ENCODE measurements at regions not wholly inside any gene's neighbourhood (a gene's known extent, or its start where the extent isn't known, plus 50 kb on each side); places are given as distances from the start of the nearest gene placed in this dataset.

DNA sequence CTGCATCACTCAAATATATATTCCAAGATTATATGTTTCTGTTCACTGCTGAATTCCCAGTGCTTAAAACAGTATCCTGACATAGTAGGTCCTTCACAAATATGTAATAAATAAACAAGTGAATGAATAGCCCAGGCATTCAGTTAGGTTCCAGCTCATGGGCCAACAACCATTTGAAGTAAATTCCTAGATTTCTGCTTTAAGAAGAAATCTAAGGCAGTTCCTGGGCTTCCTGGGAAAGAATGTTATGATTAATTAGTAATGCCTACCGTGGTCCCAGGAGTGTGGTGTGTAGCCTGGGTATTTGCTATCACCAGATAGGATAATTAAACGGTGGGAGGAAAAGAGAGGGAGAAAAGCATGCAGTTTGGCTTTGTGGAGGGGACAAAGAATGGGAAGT is 576.8 kb downstream of the SOX6 start:
- no peak for DNase-seq

DNA sequence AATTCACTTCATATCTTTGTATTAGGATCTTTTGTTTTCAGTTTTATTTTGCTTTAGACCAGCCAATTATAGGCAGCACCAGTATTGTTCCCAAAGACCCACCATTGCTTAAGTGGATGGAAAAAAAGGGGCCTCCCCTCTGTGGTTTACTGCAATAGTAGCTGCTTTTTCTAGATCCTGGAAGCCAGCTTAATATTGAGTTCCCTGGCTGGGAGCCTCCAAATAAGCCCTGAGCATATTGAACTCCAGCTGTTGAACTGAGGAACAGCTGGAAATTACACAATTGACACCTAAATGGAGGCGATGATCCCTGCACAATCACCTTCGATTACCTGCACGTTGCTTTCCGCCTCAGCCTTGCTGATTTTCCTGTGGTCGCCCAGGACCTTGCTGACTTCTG is 576.0 kb downstream of the SOX6 start:
- no peak for DNase-seq

DNA sequence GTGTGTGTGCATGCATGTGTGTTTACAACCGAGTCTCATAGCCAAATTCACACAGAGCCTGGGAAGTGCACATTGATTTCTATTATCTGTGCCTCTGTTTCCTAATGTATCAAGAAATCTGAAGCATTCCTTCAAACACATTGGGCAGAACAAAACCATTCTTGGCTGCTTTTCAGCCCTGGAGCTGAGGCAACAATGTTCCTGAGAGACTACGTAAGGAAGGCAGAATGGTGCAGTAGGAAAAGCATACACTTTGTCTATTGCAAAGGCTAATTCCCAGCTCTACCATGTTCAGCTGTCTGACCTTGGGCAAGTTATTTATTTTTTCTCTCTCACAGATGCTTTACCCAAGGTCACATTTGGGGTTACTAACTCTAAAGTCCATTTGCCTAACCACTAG is 575.5 kb downstream of the SOX6 start:
- DNase-seq = no peak

DNA sequence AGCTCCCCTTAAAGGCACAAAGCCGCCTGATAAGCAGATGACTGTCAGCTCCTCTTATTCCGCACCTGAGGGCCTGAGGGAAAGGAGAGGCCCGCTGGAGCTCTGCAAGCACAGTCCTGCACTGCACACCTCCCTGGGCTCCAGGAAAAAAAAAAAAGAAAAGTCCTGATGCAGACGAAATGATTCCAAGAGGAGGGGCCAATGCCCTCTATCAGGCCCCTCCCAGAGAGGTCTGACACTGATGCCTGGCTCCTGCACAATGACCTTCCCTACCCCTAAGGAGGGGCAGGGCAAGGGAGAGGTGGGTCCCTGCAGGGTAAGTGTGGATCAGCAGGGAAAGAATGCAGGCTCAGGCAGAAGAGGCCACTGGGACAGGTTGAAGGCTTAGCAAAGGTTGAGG is 572.7 kb downstream of the SOX6 start:
- DNase-seq = no peak

DNA sequence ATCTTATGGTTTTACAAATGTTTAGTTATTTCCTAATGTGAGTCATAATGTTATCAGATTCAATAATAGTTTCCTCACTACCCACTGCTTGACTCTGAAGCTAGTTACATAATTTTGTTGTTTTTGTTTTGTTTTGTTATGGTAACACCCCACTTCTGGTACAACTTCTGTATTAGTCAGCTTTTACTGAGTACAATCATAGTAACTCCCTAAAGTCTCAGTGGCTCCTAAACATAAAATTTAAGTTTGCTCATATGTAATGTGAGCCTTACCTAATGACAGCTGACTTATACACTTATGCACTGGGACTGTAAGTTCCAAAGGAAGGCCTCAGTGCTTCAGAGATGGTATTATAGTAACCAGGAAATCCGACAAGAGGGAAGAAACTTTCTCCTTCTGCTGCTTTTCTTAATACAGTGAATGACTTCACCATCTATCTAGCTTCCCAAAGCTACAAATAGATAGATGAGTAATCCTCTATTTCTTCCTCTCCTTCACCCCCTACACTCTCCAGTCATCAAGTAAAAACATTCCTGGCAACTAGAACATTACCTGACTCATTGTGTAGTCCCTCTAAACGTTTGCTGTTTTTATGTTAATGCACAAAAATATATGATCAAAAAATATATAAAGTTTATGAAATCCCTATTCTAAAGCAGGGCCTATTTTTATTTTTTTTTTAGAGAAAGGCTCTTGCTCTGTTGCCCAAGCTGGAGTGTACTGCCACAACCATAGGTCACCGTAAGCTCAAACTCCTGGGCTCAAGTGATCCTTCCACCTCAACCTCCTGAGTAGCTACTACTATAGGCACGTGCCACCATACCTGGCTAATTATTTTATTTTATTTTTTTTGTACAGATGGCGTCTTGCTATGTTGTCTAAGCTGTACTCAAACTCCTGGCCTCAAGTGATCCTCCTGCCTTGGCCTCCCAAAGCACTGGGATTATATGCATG is 563.0 kb downstream of the SOX6 start:
- DNase-seq = no peak

DNA sequence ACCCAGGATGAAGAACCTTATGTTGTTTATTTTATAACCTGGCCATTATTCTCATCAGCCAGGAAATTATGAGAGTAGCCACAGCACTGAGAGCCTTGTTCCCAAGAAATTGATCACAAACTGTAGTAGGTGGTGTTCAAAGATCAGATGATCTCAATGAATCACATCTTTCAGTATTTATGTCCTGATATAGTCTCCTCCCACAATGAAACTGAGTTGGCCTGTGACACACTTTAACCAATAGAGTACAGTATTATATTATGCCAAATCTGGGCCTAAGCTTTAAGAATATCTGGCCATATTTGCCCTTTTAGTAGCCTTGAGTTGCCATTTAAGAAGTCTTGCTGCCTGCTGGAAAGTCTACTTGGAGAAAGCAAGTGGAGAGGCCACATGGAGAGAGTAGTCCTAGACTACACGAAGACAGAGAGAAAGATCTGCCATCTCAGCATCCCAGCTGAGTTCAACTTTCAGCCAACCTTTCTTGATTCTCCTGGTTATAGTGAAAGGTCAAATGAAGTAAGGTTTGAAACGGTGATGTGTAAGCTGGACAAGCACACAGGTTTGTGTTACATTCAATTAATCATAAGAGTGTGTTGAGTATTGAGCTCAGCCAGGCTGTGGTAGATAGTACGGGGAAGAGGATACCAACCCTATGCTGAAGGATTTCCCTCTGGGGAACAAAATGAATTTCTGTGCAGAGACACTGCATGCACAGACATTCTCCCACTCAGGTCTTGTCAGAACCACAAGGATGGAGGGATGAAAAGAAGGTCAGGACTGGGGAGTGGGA is 561.8 kb downstream of the SOX6 start:
- DNase-seq = no peak

DNA sequence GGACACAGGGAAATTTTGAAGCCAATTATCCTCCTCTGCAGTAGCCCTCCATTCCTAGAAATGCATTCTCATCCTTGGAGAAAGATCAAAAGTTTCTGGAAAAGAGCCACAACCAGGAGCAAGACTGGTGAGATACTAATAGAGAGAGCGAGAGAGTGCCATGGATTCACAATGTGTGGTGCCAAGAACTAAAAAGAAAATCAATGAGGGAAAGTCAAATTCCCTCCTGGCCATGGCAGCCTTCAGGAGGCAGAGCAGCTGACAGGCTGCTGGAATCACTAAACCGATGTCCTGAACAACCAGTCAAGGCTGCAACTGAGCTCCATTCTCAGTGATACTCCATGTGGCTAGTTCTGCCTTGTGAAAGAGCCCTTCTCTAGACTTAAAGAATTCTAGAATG is 561.0 kb downstream of the SOX6 start:
- DNase-seq = no peak

DNA sequence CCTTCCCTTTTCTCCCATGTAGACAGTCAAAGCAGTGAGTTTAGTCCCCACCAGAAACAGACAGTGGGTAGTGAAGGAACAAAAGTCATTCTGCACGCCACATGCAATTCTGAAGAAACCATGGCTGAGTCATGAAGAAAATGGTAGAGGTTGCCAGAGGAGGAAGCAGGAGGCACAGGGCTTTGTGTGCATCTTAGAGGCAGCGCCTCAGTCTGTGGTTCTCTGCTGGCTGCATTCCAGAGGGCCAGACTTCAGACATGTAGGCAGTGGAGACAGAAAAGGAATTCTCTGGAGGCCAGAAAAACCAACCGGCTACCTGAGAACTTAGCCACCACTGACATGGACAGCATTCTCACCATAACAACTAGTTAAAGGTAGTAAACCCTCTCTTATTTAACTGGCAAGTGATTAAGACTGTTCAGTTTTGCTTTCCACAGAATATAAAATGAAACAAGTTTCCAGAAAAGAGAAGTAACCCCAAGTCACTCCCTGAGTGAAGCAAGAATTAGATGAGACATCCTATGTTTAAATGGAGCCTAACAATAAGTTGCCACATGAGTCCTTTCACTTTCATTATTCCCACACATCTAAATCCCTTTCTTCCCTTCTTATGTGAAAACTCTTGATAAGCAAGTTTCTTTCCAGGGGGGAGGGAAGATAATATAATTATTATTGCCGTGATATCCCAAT is 556.1 kb downstream of the SOX6 start:
- DNase-seq = no peak

DNA sequence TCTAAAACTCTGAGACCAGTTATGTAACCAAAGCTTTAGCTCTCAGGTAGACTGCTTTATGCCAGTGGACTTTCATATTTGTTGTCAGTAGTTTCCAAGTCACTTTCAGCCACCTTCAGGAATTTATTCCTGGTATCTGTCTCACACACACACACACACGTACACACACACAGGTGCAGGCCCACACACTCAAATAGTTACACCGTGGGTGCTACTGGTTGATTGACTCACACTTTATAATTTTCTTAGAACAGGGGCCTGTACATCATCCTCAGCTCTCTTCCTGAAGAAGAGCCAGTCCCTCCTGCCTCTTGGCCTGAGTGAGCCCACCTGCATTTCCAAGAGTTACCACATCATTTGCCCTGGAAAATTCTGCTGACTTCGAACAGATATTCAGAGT is 555.2 kb downstream of the SOX6 start:
- no peak for DNase-seq

DNA sequence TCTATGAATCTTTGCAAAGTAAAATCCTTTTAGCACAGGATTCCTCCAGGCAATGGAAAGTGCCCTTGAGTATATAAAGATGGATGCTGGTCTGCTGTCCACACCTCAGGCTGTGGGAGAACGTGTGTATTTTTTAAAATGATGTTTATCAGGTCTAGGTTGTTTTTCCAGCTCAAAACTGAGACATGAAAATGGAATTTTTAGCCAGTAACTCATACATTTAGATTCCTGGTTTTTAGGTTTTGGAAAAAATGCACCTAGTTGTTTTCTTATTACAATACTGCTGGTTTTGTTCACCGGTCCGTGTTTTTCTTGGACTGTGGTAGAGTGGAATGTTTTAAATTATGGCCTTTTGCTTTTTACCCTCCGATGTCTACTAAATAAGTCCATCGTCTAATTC is 554.7 kb downstream of the SOX6 start:
- DNase-seq = no peak

DNA sequence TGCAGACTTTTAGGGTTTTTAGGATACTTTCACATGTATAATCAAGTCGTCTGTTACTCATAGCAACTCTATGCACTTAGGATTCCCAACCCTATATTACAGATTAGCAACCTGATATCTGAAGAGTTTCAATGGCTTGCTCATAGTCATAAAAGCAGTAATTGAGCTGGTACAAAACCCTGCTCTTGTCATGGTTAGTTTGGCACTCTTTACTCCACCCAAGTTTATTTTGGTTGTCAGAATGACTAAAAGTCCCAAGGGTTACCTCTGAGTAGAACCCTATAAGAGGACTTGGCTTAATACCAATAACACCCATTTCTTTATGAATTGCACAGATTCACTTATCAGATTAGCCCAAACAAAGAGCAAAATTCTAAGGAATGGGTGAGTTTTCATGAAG is 550.6 kb downstream of the SOX6 start:
- DNase-seq = no peak

DNA sequence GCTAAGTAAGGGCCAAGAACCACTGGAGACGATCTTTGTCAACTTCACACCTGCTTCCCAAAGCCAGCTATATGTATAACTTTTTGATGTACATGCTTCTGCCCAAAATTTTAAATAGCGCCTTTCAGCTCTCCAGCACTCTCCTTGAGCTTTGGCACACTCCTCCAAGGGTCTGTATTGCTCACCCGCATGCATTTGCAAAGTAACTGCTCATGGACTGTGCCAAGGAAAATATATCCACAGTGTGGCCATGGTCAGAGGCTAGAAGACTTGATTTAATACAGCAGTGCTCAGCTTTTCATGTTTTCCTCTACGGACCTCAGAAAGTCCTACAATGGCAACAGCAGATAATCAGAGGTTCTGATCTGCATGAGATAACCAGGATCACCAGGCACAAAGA is 550.1 kb downstream of the SOX6 start:
- DNase-seq = no peak

DNA sequence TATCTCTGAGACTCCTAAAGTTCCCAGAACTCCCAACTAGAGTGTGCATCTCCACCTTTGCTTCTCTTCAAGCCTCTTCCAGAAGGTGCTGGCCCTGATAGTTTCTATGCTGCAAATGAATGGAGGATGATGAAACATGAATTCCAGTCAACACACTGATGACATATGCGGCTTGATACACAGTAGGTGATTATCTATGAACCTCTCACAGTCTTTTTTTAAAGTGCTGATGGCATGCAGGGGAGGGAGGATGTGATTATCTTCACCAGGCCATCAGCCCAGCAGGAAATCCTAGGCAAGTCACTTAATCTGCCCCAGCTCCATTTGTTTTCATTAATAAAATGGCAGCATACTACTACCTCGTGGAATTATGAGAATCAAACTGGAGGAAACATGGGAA is 548.5 kb downstream of the SOX6 start:
- no peak for DNase-seq

DNA sequence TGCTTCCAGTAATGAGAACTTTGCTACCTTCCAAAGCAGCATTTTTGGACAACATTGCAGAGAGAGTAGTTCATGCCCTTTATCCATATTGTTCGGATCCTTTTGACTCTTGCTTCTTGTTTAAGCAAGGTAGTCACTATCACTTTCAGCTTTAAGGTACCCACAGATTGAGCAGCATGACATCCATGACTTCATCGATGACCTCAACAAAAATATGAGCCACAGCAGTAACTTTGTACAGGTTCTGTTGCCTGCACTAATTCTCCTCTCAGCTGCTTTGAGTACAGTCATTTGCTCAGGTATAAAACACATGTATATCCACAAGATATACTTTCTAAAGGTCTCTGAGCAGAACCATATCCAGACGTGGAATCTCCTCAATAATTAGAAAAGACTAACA is 546.3 kb downstream of the SOX6 start:
- no peak for DNase-seq

DNA sequence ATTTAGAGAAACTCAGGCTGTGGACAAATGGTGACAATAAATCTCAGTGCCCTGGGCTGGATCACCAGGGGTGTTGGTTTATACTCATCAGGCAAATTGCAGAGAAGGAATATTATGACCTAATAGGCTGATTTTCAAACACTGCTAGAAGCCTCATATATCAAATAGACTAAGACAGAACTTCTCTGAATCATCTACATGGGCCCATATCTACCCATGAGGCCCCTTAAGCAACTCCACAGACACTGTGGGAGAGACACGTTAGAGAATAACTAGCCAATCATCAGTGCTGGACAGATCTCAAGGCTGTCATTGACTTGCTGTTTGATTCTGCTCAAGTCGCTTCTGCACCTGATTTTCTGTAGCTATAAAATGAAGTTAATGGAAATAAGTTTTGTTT is 545.8 kb downstream of the SOX6 start:
- DNase-seq = no peak

DNA sequence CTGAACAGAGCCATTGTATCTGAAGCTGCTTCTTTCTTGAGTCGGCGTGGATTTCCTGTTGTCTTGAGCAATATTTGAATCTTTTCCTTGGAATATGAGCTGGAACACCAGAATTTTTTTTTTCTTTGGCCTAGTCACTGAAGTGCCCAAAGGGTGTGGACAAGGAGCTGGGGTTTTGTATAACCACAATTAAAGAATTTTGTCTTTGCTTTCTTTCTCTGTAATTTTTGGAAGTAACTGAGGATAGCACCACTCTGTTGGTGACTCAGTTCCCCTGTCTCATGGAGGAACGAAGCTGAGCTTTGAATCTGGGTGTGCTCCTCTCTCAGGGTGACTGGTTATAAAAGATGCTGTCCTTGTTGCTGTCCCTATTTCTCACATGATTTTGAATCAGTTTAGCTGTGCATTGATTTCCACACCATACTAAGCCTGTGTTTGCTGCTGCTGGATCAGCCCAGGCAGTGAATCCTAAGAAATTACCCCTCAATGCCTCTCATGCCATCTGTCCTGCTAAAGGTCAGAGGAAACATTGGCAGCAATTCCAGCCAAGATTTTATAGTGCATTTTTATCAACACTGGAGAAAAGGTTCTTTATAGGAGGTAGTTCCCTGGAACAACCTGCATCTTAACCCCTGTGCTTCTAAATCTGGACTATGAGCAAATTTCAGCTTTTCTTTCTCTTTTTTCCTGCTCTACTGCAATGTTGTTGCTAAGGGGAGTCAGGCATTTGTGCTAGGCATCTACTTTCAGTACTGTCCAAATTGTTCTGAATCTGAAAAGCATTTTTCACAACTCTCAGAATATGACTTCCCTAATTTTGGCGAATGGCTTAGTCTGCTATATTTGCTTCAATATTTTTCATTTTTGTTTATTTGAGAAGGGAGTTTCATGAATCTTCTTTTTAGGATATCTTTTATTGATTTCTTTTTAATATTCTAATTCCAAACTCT is 540.8 kb downstream of the SOX6 start:
- no peak for DNase-seq

DNA sequence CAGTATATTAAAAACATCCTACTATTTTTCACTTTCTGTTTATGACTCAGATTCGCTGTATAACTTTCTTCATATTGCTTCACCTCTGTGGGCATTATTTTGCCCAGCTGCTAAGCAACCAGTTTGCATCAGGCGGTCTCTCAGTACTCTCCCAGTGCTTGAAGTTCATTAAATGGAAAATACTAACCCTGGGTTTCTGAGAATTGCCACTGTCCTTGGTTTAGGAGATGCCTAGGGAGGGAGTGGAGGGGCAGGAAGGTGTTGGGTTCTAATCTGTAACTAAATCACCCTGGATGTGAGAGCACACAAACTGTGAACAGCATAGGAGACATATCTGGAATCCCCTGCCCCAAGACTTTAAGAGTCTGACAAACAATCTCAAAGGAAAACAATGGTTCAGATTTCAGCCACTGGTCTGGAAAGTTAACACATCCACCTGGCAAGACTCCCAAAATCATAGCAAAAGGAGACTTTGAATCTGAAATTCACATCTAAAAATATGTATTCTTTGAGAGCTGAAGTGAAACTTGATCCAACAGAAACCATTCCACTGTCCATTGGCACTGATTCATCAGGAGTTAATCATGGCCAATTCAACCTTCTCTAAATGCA is 540.0 kb downstream of the SOX6 start:
- no peak for DNase-seq

DNA sequence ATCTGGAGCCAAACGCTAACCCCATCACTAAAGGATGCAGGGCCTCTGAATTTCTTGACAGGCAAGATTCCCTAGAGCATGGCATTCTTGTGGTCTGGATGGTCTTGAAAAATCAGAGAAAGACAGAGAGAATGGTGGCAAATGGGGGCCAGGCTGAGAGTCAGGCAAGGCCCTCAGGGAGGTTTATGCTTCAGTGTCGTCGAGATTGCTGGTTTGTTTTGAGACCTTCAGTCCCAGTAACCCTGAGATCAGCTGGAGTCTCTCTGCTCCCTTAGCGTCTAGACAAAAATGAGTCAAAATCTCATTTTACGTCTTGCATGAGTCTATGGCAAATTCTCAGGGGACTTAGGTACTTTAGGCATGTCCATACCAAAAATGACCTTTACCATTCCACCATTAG is 539.3 kb downstream of the SOX6 start:
- DNase-seq = no peak

DNA sequence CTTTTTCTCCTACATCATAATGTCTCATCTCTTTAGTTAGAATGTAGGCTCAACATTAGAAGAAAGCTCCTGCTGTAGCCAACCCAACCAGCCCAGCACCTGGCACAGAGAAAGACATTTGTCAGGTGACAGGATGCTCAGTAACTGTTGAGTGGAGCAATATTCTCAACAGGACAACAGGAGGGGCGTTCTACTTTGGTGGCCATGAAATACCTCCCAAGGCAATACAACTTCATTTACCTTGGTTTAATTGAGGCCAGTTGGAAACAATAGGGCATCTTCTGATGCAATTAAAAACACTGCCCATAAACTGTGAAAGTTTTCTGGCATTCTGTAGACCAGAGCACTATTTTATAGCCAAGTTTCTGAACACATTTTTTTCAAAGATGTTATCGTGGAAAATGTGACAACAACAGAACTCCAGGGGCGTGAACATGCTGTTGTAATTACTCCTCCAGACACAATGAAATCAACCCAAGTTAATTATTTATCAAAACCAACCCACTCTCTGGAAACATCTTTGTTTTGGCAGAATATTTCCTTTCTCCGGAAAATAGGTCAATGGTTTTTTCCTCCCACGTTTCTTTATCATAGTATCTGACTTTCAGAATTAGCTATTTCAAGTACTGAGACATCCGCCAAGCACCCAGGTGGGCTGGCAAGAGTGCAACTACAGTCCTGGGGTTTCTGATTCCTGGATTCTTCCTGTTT is 538.1 kb downstream of the SOX6 start:
- DNase-seq = no peak

DNA sequence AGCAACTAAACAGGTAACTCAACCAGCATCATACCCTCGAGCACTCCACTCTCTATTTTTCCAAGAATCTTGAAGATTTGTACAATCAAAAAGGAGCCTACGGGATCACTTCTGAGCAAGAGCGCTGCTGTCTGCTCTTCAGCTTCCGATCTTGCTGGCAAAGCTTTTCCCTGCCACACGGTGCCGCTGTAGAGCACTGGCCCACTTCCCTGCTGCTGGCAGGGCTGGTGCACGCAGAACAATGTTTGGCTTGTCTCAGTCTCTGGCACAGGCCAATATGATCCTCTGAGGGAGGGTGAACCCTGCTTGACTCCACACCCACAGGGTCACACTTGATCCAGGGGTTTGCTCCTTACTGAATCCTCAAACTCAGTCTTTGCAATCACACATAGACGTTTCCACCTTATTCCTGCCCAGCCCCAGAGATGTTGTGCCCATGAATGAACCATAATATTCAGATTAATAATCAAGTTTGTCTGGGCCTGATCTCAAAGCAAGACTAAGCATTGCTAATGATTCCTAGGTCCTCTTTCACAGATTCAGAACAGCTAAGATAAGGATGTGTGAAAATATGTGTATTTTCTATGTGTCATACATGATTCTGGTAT is 536.6 kb downstream of the SOX6 start:
- no peak for DNase-seq

DNA sequence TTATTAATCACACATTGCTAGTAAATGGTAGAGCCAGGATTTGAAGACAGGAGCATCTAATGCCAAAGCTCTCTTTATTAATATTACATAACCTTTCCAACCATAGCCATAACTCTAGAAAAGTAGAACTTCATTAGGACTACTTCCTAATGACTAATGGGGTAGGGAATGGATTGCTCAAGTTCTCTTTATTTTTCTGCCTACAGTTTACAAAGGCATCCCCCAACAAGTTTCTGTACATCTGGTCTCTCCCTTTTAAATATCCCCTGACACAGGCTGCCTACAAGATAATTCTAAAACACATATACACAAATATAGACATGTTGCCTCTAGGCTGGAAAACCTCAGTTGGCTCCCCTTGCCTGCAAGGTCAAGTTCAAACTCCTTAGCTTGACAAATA is 534.9 kb downstream of the SOX6 start:
- no peak for DNase-seq

Measured in cerebellar nuclear complex (tissue), 1 donor.